Endodermal cell (in vitro differentiated cells): ENCODE measurements at regions not wholly inside any gene's neighbourhood (a gene's known extent, or its start where the extent isn't known, plus 50 kb on each side); places are given as distances from the start of the nearest gene placed in this dataset.

Experiments used
- DNase-seq: peaks from one replicate; pipeline ENCODE4 v3.0.0-alpha.2; 2017
- H3K27ac ChIP-seq: 2 replicates; pipeline ENCODE4 v1.5.1; 2013; ENCODE audit warnings: mild to moderate bottlenecking, low read depth, low read length, moderate library complexity
- H3K27me3 ChIP-seq: 2 replicates; pipeline ENCODE4 v1.6.1; 2013; ENCODE audit warnings: mild to moderate bottlenecking, low read length, moderate library complexity; ENCODE audit not compliant: insufficient read depth, control insufficient read depth, poor library complexity, severe bottlenecking
- H3K36me3 ChIP-seq: 2 replicates; pipeline ENCODE4 v1.7.0; 2013; ENCODE audit warnings: mild to moderate bottlenecking, low read length, moderate library complexity; ENCODE audit not compliant: control insufficient read depth, insufficient read depth
- H3K4me1 ChIP-seq: one replicate; pipeline ENCODE4 v1.7.0; 2013; ENCODE audit warnings: low read length; ENCODE audit not compliant: control insufficient read depth, insufficient read depth
- H3K4me3 ChIP-seq: 2 replicates; pipeline ENCODE4 v1.5.1; 2013; ENCODE audit warnings: mild to moderate bottlenecking, low read length, moderate library complexity
- H3K9ac ChIP-seq: 2 replicates; pipeline ENCODE4 v1.6.1; 2013; ENCODE audit warnings: mild to moderate bottlenecking, low read length, moderate library complexity; ENCODE audit not compliant: poor library complexity, severe bottlenecking; ENCODE audit errors: extremely low read depth
- H3K9me3 ChIP-seq: 2 replicates; pipeline ENCODE4 v1.6.1; 2013; ENCODE audit warnings: mild to moderate bottlenecking, low read length, moderate library complexity; ENCODE audit not compliant: control insufficient read depth
- H3K27ac Mint-ChIP-seq: 2 replicates; pipeline ENCODE4 v1.8.0; 2020; ENCODE audit warnings: mixed read lengths
- H3K27me3 Mint-ChIP-seq: 2 replicates; pipeline ENCODE4 v1.8.0; 2021; ENCODE audit warnings: mild to moderate bottlenecking, mixed read lengths; ENCODE audit not compliant: insufficient read depth
- H3K36me3 Mint-ChIP-seq: 2 replicates; pipeline ENCODE4 v1.8.0; 2020; ENCODE audit warnings: low read depth, mixed read lengths
- H3K4me1 Mint-ChIP-seq: 2 replicates; pipeline ENCODE4 v1.8.0; 2020; ENCODE audit warnings: mixed read lengths
- H3K4me3 Mint-ChIP-seq: 2 replicates; pipeline ENCODE4 v1.8.0; 2020; ENCODE audit warnings: mild to moderate bottlenecking, moderate library complexity, mixed read lengths
- H3K9me3 Mint-ChIP-seq: 2 replicates; pipeline ENCODE4 v1.8.0; 2020; ENCODE audit warnings: mild to moderate bottlenecking, mixed read lengths
- CTCF ChIP-seq: fragments of 200-600 bp; sonication (generic); conservative IDR thresholded peaks from 2 replicates; pipeline ENCODE4 v1.5.0; 2021; ENCODE audit warnings: antibody characterized with exemption, mild to moderate bottlenecking
- WGBS, 2 experiments: methylation state at CpG; one replicate each; pipeline versions ENCODE4 v1.1.5 to v1.1.7; 2013; ENCODE audit warnings: missing lambda C conversion rate in 2 of 2, mixed read lengths in 1 of 2; ENCODE audit not compliant: insufficient coverage in 1 of 2, insufficient read length in 1 of 2; 5-methylcytosine and 5-hydroxymethylcytosine counted together

DNA sequence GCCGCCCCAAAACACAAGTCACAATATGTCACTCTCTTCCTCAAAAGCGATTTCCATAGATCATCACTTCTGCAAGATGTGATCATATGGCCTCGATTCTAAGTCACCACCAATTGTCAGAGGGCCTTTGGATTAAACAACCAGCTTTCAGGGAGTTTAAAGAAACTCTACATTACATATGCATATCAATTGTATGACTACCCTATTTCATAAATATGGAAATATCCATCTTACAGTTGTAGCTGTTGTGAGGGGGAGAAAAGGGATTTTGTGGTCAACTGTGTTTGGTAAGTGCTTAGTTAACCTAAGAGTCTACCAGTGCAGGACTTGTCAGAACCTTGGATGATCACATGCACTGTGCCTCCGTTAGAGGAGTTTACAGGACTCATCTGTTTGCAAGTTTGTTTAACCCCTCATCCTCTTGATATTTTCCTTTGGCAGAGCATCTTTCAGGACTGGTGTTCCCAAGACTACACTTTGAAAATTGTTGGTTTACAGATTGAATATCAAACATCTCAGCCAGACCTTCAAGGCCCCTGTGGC lies 99.9 kb downstream of the CHST1 start:
- H3K27ac ChIP-seq, result no peak overlapping the region
- Mint-ChIP-seq H3K36me3 (no peaks in the 10 kb centered on the region), H3K9me3 (peaks cover 3% of the 10 kb centered on the region), H3K4me3 (no peak overlapping the region), H3K4me1 (peaks cover 21% of the 10 kb centered on the region), H3K27ac (no peak overlapping the region), H3K27me3 (no peaks in the 10 kb centered on the region)
- no peaks in the 10 kb centered on the region for H3K36me3 ChIP-seq
- H3K9ac ChIP-seq, result no peak overlapping the region
- peaks cover 10% of the 10 kb centered on the region for H3K9me3 ChIP-seq
- TF ChIP-seq CTCF, result no peak
- no peak for DNase-seq
- H3K27me3 ChIP-seq, result no peaks in the 10 kb centered on the region
- H3K4me1 ChIP-seq, result peaks cover 11% of the 10 kb centered on the region
- WGBS, 2 experiments, result 90 to 95% methylated on average over 2 to 4 of the region's 4 CpGs
- no peak overlapping the region for H3K4me3 ChIP-seq

- Histone ChIP-seq H3K4me3 (no peak overlapping the region), H3K27me3 (no peaks in the 10 kb centered on the region), H3K36me3 (no peaks in the 10 kb centered on the region), H3K9me3 (peaks cover 10% of the 10 kb centered on the region), H3K4me1 (peaks cover 8% of the 10 kb centered on the region), H3K27ac (no peak overlapping the region), H3K9ac (no peak overlapping the region)
- no peak overlapping the region for H3K27ac Mint-ChIP-seq
- no peaks in the 10 kb centered on the region for H3K36me3 Mint-ChIP-seq
- H3K4me1 Mint-ChIP-seq, result peaks cover 17% of the 10 kb centered on the region
- no peak for DNase-seq
- no peak overlapping the region for H3K4me3 Mint-ChIP-seq
- no peak for TF ChIP-seq CTCF
- no peaks in the 10 kb centered on the region for H3K27me3 Mint-ChIP-seq
- WGBS, 2 experiments, result 63 to 86% methylated on average over 6 to 10 of the region's 10 CpGs
- H3K9me3 Mint-ChIP-seq, result peaks cover 3% of the 10 kb centered on the region
Observed at GRCh38 chr11:45563810-45564209, 101.6 kb downstream of the CHST1 start.

GRCh38 chr11:45563171-45563570 lies 102.3 kb downstream of the CHST1 start:
- H3K36me3 ChIP-seq, result no peaks in the 10 kb centered on the region
- H3K9ac ChIP-seq, result no peak overlapping the region
- H3K4me1 ChIP-seq, result peaks cover 8% of the 10 kb centered on the region
- 91 to 100% methylated on average over 2 of the region's 2 CpGs for WGBS, 2 experiments
- H3K9me3 Mint-ChIP-seq, result peaks cover 3% of the 10 kb centered on the region
- no peaks in the 10 kb centered on the region for H3K27me3 Mint-ChIP-seq
- H3K27me3 ChIP-seq, result no peaks in the 10 kb centered on the region
- no peaks in the 10 kb centered on the region for H3K36me3 Mint-ChIP-seq
- peak overlapping the region; percentile 29 for H3K27ac ChIP-seq
- H3K4me1 Mint-ChIP-seq, result peaks cover 17% of the 10 kb centered on the region
- TF ChIP-seq CTCF, result no peak
- H3K4me3 ChIP-seq, result peak overlapping the region; percentile 60
- H3K9me3 ChIP-seq, result peaks cover 10% of the 10 kb centered on the region
- H3K27ac Mint-ChIP-seq, result no peak overlapping the region
- H3K4me3 Mint-ChIP-seq, result no peak overlapping the region
- DNase-seq, result no peak
